ENCODE measurements at regions not wholly inside any gene's neighbourhood (a gene's known extent, or its start where the extent isn't known, plus 50 kb on each side); places are given as distances from the start of the nearest gene placed in this dataset.

- ATAC-seq = no peak
- H3K27ac Mint-ChIP-seq = no peak overlapping the region
- no peak overlapping the region for H3K4me3 Mint-ChIP-seq
- no peaks in the 10 kb centered on the region for H3K9me3 Mint-ChIP-seq
- DNase-seq (ENCODE audit: low spot score) = no peak
- ChIA-PET CTCF (no interaction called here), POLR2A (no interaction called here)
- H3K4me1 Mint-ChIP-seq = peaks cover 33% of the 10 kb centered on the region
- peaks cover 22% of the 10 kb centered on the region for H3K27me3 Mint-ChIP-seq (ENCODE audit: low read depth)
- TF ChIP-seq, protein P1, sequence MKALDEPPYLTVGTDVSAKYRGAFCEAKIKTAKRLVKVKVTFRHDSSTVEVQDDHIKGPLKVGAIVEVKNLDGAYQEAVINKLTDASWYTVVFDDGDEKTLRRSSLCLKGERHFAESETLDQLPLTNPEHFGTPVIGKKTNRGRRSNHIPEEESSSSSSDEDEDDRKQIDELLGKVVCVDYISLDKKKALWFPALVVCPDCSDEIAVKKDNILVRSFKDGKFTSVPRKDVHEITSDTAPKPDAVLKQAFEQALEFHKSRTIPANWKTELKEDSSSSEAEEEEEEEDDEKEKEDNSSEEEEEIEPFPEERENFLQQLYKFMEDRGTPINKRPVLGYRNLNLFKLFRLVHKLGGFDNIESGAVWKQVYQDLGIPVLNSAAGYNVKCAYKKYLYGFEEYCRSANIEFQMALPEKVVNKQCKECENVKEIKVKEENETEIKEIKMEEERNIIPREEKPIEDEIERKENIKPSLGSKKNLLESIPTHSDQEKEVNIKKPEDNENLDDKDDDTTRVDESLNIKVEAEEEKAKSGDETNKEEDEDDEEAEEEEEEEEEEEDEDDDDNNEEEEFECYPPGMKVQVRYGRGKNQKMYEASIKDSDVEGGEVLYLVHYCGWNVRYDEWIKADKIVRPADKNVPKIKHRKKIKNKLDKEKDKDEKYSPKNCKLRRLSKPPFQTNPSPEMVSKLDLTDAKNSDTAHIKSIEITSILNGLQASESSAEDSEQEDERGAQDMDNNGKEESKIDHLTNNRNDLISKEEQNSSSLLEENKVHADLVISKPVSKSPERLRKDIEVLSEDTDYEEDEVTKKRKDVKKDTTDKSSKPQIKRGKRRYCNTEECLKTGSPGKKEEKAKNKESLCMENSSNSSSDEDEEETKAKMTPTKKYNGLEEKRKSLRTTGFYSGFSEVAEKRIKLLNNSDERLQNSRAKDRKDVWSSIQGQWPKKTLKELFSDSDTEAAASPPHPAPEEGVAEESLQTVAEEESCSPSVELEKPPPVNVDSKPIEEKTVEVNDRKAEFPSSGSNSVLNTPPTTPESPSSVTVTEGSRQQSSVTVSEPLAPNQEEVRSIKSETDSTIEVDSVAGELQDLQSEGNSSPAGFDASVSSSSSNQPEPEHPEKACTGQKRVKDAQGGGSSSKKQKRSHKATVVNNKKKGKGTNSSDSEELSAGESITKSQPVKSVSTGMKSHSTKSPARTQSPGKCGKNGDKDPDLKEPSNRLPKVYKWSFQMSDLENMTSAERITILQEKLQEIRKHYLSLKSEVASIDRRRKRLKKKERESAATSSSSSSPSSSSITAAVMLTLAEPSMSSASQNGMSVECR (CRISPR knock-in tag; IDR thresholded peaks at IDR 0.05; ENCODE audit: borderline replicate concordance) = no peak
- TF ChIP-seq CDX4 (CRISPR knock-in tag; IDR thresholded peaks at IDR 0.05; ENCODE audit: borderline replicate concordance) = no peak
- no peak for TF ChIP-seq RELA (CRISPR knock-in tag; IDR thresholded peaks at IDR 0.05; ENCODE audit: borderline replicate concordance)
- no peak for TF ChIP-seq TCF7 (CRISPR knock-in tag; IDR thresholded peaks at IDR 0.05; ENCODE audit: low read depth)
- no peak for TF ChIP-seq SOX15 (CRISPR knock-in tag; IDR thresholded peaks at IDR 0.05)
- no peak for TF ChIP-seq PRRX2 (CRISPR knock-in tag; IDR thresholded peaks at IDR 0.05)
- TF ChIP-seq, protein P2, sequence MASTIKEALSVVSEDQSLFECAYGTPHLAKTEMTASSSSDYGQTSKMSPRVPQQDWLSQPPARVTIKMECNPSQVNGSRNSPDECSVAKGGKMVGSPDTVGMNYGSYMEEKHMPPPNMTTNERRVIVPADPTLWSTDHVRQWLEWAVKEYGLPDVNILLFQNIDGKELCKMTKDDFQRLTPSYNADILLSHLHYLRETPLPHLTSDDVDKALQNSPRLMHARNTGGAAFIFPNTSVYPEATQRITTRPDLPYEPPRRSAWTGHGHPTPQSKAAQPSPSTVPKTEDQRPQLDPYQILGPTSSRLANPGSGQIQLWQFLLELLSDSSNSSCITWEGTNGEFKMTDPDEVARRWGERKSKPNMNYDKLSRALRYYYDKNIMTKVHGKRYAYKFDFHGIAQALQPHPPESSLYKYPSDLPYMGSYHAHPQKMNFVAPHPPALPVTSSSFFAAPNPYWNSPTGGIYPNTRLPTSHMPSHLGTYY (CRISPR knock-in tag; IDR thresholded peaks at IDR 0.05) = no peak
- no peak for TF ChIP-seq NR3C1 (CRISPR knock-in tag; conservative IDR thresholded peaks at IDR 0.05; ENCODE audit: low read depth)
- TF ChIP-seq SP1 (CRISPR knock-in tag; conservative IDR thresholded peaks at IDR 0.05) = no peak
- no peak for TF ChIP-seq NFATC4 (CRISPR knock-in tag; IDR thresholded peaks at IDR 0.05)
- no peak for TF ChIP-seq CTCF (IDR thresholded peaks at IDR 0.05)
- TF ChIP-seq, protein P3, sequence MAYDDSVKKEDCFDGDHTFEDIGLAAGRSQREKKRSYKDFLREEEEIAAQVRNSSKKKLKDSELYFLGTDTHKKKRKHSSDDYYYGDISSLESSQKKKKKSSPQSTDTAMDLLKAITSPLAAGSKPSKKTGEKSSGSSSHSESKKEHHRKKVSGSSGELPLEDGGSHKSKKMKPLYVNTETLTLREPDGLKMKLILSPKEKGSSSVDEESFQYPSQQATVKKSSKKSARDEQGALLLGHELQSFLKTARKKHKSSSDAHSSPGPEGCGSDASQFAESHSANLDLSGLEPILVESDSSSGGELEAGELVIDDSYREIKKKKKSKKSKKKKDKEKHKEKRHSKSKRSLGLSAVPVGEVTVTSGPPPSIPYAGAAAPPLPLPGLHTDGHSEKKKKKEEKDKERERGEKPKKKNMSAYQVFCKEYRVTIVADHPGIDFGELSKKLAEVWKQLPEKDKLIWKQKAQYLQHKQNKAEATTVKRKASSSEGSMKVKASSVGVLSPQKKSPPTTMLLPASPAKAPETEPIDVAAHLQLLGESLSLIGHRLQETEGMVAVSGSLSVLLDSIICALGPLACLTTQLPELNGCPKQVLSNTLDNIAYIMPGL (CRISPR knock-in tag; IDR thresholded peaks at IDR 0.05) = no peak
- H3K36me3 Mint-ChIP-seq = no peaks in the 10 kb centered on the region
Measured at GRCh38 chr18:24919181-24919797, 432.7 kb downstream of the ZNF521 start.

GRCh38 chr18:24922491-24922890 is 429.5 kb downstream of the ZNF521 start:
- Mint-ChIP-seq H3K9me3 (no peaks in the 10 kb centered on the region), H3K4me1 (peaks cover 22% of the 10 kb centered on the region), H3K36me3 (no peaks in the 10 kb centered on the region), H3K27me3 (ENCODE audit: low read depth) (peaks cover 32% of the 10 kb centered on the region), H3K4me3 (no peak overlapping the region), H3K27ac (no peak overlapping the region)
- no peak for ATAC-seq
- DNase-seq (ENCODE audit: low spot score) = no peak
- POLR2A ChIA-PET = no interaction called here
- CTCF ChIA-PET = no interaction called here
- TF ChIP-seq AR (CRISPR knock-in tag; IDR thresholded peaks at IDR 0.05) = no peak
- no peak for TF ChIP-seq NR2C2 (CRISPR knock-in tag; IDR thresholded peaks at IDR 0.05)
- no peak for TF ChIP-seq ZSCAN18 (CRISPR knock-in tag; IDR thresholded peaks at IDR 0.05)
- TF ChIP-seq, protein P4, sequence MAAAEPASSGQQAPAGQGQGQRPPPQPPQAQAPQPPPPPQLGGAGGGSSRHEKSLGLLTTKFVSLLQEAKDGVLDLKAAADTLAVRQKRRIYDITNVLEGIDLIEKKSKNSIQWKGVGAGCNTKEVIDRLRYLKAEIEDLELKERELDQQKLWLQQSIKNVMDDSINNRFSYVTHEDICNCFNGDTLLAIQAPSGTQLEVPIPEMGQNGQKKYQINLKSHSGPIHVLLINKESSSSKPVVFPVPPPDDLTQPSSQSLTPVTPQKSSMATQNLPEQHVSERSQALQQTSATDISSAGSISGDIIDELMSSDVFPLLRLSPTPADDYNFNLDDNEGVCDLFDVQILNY (CRISPR knock-in tag; IDR thresholded peaks at IDR 0.05) = no peak
- no peak for TF ChIP-seq TEAD4 (CRISPR knock-in tag; IDR thresholded peaks at IDR 0.05)
- TF ChIP-seq FOXP4 (CRISPR knock-in tag; IDR thresholded peaks at IDR 0.05) = no peak

Data from WTC11 (cell line).